ENCODE measurements at regions not wholly inside any gene's neighbourhood (a gene's known extent, or its start where the extent isn't known, plus 50 kb on each side); places are given as distances from the start of the nearest gene placed in this dataset.

GRCh38 chr15:77749998-77750540 lies 117.4 kb upstream of the LINGO1 start:
- TF ChIP-seq POLR2AphosphoS5 (IDR thresholded peaks at IDR 0.05; ENCODE audit: low read depth, low read length) (no peak), REST (IDR thresholded peaks at IDR 0.05; ENCODE audit: insufficient read depth in 1 of 2, low read depth in 2 of 2, low read length in 1 of 2) (no peak), SIN3A (IDR thresholded peaks at IDR 0.05; ENCODE audit: borderline replicate concordance, insufficient read depth, low read depth, low read length) (no peak), TCF7L2 (IDR thresholded peaks at IDR 0.05; ENCODE audit: low read depth, low read length) (no peak), CTCF (IDR thresholded peaks at IDR 0.05) (no peak)
- POLR2A ChIA-PET, result interaction anchor here (0.6 kb wide), 1 partner anchor 21 kb away, joined by 11 read pairs; no protein-coding TSS in a partner anchor
- CTCF ChIA-PET, result no interaction called here
- no peaks in the 10 kb centered on the region for H3K36me3 ChIP-seq (ENCODE audit: control insufficient read depth, insufficient read depth, low read length)
- intact Hi-C loops (cut with micrococcal nuclease; ENCODE audit: unreplicated experiment) (no loop called here), in situ Hi-C loops (cut with HindIII; ENCODE audit: low pct_unique_long_range_greater_than_20kb, low sequenced_read_pairs) (no loop called here)
- no peak for DNase-seq (ENCODE audit: low read depth, low spot score)
- no peak for ATAC-seq
- peaks cover 3% of the 10 kb centered on the region; the same call in 1 of the 2 replicates for H3K4me1 ChIP-seq (ENCODE audit: control insufficient read depth, insufficient read depth, low read length)
- BruUV-seq (replicated peaks), result no TSS peak
- no peaks in the 10 kb centered on the region for H3K9me3 ChIP-seq (ENCODE audit: control insufficient read depth, insufficient read depth, low read depth, low read length)
- H3K27me3 ChIP-seq (ENCODE audit: control insufficient read depth, insufficient read depth, low read length), result no peaks in the 10 kb centered on the region
- no peak overlapping the region for H3K27ac ChIP-seq (ENCODE audit: low read length)
- no peak overlapping the region for H3K4me3 ChIP-seq (ENCODE audit: low read depth in 2 of 2, low read length in 2 of 2)

GRCh38 chr15:77749236-77749997 lies 116.7 kb upstream of the LINGO1 start:
- ChIA-PET POLR2A (interaction anchor here (0.6 kb wide), 1 partner anchor 20 kb away, joined by 11 read pairs; no protein-coding TSS in a partner anchor), CTCF (no interaction called here)
- in situ Hi-C loops (cut with HindIII; ENCODE audit: low pct_unique_long_range_greater_than_20kb, low sequenced_read_pairs) (no loop called here), intact Hi-C loops (cut with micrococcal nuclease; ENCODE audit: unreplicated experiment) (no loop called here)
- no peak overlapping the region for H3K4me3 ChIP-seq (ENCODE audit: low read depth in 2 of 2, low read length in 2 of 2)
- no TSS peak for BruUV-seq (replicated peaks)
- no peak for DNase-seq (ENCODE audit: low read depth, low spot score)
- H3K27me3 ChIP-seq (ENCODE audit: control insufficient read depth, insufficient read depth, low read length), result no peaks in the 10 kb centered on the region
- H3K27ac ChIP-seq (ENCODE audit: low read length), result no peak overlapping the region
- no peak for TF ChIP-seq CTCF (IDR thresholded peaks at IDR 0.05)
- no peak for TF ChIP-seq SIN3A (IDR thresholded peaks at IDR 0.05; ENCODE audit: borderline replicate concordance, insufficient read depth, low read depth, low read length)
- no peak for TF ChIP-seq TCF7L2 (IDR thresholded peaks at IDR 0.05; ENCODE audit: low read depth, low read length)
- no peak for TF ChIP-seq REST (IDR thresholded peaks at IDR 0.05; ENCODE audit: insufficient read depth in 1 of 2, low read depth in 2 of 2, low read length in 1 of 2)
- no peaks in the 10 kb centered on the region for H3K9me3 ChIP-seq (ENCODE audit: control insufficient read depth, insufficient read depth, low read depth, low read length)
- no peak for ATAC-seq
- no peaks in the 10 kb centered on the region for H3K36me3 ChIP-seq (ENCODE audit: control insufficient read depth, insufficient read depth, low read length)
- H3K4me1 ChIP-seq (ENCODE audit: control insufficient read depth, insufficient read depth, low read length), result peaks cover 3% of the 10 kb centered on the region; the same call in 1 of the 2 replicates

Data from Panc1 (cell line).